ENCODE measurements at regions not wholly inside any gene's neighbourhood (a gene's known extent, or its start where the extent isn't known, plus 50 kb on each side); places are given as distances from the start of the nearest gene placed in this dataset.

DNA sequence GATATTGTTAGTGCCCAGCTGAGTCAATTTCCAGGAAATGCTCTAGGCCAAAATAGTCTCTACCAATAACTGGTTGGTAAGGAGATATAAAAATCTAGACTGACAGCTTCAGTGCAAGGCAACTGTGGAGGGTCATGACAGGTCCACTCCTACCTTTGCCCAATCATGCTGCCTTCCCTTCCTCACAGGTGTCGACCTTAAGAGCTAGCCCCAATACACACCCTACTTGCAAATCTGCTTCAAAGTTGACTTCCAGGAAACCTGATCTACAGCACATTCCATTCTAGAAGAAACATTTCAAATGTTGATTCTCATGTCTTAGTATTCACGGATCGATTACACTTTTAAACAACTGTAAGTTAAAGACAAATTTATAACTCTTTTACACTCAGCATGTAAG lies 1455.5 kb downstream of the TECRL start:
- H3K14ac ChIP-seq (ENCODE audit: insufficient read depth, low read length): no peak overlapping the region
- no peaks in the 10 kb centered on the region for H3K23me2 ChIP-seq (ENCODE audit: insufficient read length, low read depth, low read length, poor library complexity, severe bottlenecking)
- no peak overlapping the region for H2BK20ac ChIP-seq (ENCODE audit: low read depth, low read length, poor library complexity, severe bottlenecking)
- Mint-ChIP-seq H3K4me3 (no peak overlapping the region), H3K27ac (peak overlapping the region in 2 of 3 experiments; percentile 14 to 60; a peak in 2 of 7 replicates), H3K27me3 (ENCODE audit: low read depth) (no peaks in the 10 kb centered on the region), H3K36me3 (ENCODE audit: insufficient read depth in 1 of 3, low read depth in 3 of 3) (no peaks in the 10 kb centered on the region), H3K4me1 (peaks cover 16 to 18% of the 10 kb centered on the region in 2 experiments), H3K9me3 (no peaks in the 10 kb centered on the region)
- H3K9ac ChIP-seq (ENCODE audit: extremely low read depth, insufficient read length, low read length): no peak overlapping the region
- no peaks in the 10 kb centered on the region for H3K27me3 ChIP-seq (ENCODE audit: insufficient read depth, low read length)
- H4K5ac ChIP-seq (ENCODE audit: insufficient read length, low read depth, low read length): no peak overlapping the region
- no peak overlapping the region for H3T11ph ChIP-seq (ENCODE audit: low read length)
- H4K20me1 ChIP-seq (ENCODE audit: control insufficient read depth, insufficient read depth, insufficient read length): no peaks in the 10 kb centered on the region
- no CpG with 5 or more reads among the region's 3 CpGs for WGBS (ENCODE audit: extremely low coverage, insufficient read length, low lambda C conversion rate)
- H3K4ac ChIP-seq (ENCODE audit: low read depth, low read length): no peak overlapping the region
- no peak overlapping the region for H4K91ac ChIP-seq (ENCODE audit: insufficient read length, low read depth, low read length)
- peaks cover 4% of the 10 kb centered on the region; the same call in 1 of the 2 replicates for H3K4me1 ChIP-seq (ENCODE audit: insufficient read depth, low read length)
- no peak overlapping the region for H2BK12ac ChIP-seq (ENCODE audit: insufficient read length, low read depth, low read length)
- H3K79me1 ChIP-seq (ENCODE audit: insufficient read depth, low read depth, low read length, poor library complexity, severe bottlenecking): no peaks in the 10 kb centered on the region
- peak overlapping the region; percentile 34 for H3K4me2 ChIP-seq (ENCODE audit: insufficient read depth, insufficient read length, low read length)
- H2BK15ac ChIP-seq (ENCODE audit: low read depth, low read length): no peak overlapping the region
- H4K8ac ChIP-seq (replicated peaks; ENCODE audit: insufficient read length, low read depth, low read length): no peak overlapping the region
- no peaks in the 10 kb centered on the region for H3K79me2 ChIP-seq (ENCODE audit: insufficient read depth, low read length)
- no peak overlapping the region for H3K18ac ChIP-seq (ENCODE audit: insufficient read length, low read depth, low read length)
- H3K27ac ChIP-seq (ENCODE audit: insufficient read length, low read depth, low read length): no peak overlapping the region
- no peak overlapping the region for H2BK5ac ChIP-seq (ENCODE audit: insufficient read length, low read length)
- TF ChIP-seq, protein P1, sequence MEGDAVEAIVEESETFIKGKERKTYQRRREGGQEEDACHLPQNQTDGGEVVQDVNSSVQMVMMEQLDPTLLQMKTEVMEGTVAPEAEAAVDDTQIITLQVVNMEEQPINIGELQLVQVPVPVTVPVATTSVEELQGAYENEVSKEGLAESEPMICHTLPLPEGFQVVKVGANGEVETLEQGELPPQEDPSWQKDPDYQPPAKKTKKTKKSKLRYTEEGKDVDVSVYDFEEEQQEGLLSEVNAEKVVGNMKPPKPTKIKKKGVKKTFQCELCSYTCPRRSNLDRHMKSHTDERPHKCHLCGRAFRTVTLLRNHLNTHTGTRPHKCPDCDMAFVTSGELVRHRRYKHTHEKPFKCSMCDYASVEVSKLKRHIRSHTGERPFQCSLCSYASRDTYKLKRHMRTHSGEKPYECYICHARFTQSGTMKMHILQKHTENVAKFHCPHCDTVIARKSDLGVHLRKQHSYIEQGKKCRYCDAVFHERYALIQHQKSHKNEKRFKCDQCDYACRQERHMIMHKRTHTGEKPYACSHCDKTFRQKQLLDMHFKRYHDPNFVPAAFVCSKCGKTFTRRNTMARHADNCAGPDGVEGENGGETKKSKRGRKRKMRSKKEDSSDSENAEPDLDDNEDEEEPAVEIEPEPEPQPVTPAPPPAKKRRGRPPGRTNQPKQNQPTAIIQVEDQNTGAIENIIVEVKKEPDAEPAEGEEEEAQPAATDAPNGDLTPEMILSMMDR (conservative IDR thresholded peaks at IDR 0.05): no peak
- H3K9me3 ChIP-seq (ENCODE audit: control insufficient read depth, low read depth, low read length): no peaks in the 10 kb centered on the region
- H2AK5ac ChIP-seq (ENCODE audit: insufficient read length, low read length): no peak overlapping the region
- no peak overlapping the region for H2AFZ ChIP-seq (ENCODE audit: low read length)
- no peak overlapping the region for H2BK120ac ChIP-seq (ENCODE audit: low read depth, low read length, poor library complexity, severe bottlenecking)
- no peak overlapping the region for H3K23ac ChIP-seq (ENCODE audit: insufficient read length, low read depth, low read length)
- no peak overlapping the region for H3K56ac ChIP-seq (ENCODE audit: insufficient read length, low read depth, low read length)
- DNase-seq: peak; percentile 28

Measured in H9 (cell line).